ENCODE measurements at regions not wholly inside any gene's neighbourhood (a gene's known extent, or its start where the extent isn't known, plus 50 kb on each side); places are given as distances from the start of the nearest gene placed in this dataset.

DNA sequence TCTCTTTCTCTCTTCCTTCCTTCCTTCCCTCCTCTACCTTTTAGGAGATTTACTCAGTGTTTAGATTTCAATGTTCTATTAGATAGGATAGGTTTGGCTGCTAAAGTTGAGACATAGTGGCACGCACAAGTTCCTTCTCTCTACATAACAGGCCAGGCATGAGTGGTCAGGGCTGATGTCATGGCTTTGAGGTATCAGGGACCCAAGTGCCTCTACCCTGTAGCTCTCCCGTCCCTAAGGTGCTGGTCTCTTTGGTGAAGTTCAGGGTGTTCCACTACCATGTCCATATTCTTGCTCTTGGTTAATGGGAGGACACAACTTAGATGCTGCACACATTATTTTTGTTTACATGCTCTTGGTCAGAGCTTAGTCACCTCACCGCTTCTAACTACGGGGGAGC lies 245.3 kb downstream of the QKI start:
- Histone ChIP-seq H2AFZ (ENCODE audit: low read length) (no peak overlapping the region), H3K79me2 (ENCODE audit: insufficient read depth, low read length) (no peaks in the 10 kb centered on the region), H3K4me1 (ENCODE audit: insufficient read depth, low read length, poor library complexity, severe bottlenecking) (no peaks in the 10 kb centered on the region), H4K20me1 (ENCODE audit: insufficient read depth, low read length, poor library complexity, severe bottlenecking) (no peaks in the 10 kb centered on the region), H3K9ac (ENCODE audit: low read depth, low read length, poor library complexity, severe bottlenecking) (no peak overlapping the region), H3K4me2 (ENCODE audit: low read depth, low read length, poor library complexity, severe bottlenecking) (no peak overlapping the region), H3K27me3 (ENCODE audit: insufficient read depth, low read length, poor library complexity, severe bottlenecking) (no peaks in the 10 kb centered on the region), H3K9me3 (ENCODE audit: insufficient read depth, low read depth, low read length) (peaks cover 3% of the 10 kb centered on the region; the same call in 1 of the 2 replicates), H3K9me2 (replicated peaks; ENCODE audit: low read depth, low read length) (no peaks in the 10 kb centered on the region), H3K4me3 (ENCODE audit: low read length, poor library complexity, severe bottlenecking) (no peak overlapping the region), H3K36me3 (ENCODE audit: insufficient read depth, low read length) (no peaks in the 10 kb centered on the region), H3F3A (ENCODE audit: low read depth) (no peaks in the 10 kb centered on the region)
- TF ChIP-seq, protein P1, sequence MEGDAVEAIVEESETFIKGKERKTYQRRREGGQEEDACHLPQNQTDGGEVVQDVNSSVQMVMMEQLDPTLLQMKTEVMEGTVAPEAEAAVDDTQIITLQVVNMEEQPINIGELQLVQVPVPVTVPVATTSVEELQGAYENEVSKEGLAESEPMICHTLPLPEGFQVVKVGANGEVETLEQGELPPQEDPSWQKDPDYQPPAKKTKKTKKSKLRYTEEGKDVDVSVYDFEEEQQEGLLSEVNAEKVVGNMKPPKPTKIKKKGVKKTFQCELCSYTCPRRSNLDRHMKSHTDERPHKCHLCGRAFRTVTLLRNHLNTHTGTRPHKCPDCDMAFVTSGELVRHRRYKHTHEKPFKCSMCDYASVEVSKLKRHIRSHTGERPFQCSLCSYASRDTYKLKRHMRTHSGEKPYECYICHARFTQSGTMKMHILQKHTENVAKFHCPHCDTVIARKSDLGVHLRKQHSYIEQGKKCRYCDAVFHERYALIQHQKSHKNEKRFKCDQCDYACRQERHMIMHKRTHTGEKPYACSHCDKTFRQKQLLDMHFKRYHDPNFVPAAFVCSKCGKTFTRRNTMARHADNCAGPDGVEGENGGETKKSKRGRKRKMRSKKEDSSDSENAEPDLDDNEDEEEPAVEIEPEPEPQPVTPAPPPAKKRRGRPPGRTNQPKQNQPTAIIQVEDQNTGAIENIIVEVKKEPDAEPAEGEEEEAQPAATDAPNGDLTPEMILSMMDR (conservative IDR thresholded peaks at IDR 0.05; ENCODE audit: low read length), result no peak
- no peak for TF ChIP-seq EZH2phosphoT487 (IDR thresholded peaks at IDR 0.05; ENCODE audit: borderline replicate concordance)

DNA sequence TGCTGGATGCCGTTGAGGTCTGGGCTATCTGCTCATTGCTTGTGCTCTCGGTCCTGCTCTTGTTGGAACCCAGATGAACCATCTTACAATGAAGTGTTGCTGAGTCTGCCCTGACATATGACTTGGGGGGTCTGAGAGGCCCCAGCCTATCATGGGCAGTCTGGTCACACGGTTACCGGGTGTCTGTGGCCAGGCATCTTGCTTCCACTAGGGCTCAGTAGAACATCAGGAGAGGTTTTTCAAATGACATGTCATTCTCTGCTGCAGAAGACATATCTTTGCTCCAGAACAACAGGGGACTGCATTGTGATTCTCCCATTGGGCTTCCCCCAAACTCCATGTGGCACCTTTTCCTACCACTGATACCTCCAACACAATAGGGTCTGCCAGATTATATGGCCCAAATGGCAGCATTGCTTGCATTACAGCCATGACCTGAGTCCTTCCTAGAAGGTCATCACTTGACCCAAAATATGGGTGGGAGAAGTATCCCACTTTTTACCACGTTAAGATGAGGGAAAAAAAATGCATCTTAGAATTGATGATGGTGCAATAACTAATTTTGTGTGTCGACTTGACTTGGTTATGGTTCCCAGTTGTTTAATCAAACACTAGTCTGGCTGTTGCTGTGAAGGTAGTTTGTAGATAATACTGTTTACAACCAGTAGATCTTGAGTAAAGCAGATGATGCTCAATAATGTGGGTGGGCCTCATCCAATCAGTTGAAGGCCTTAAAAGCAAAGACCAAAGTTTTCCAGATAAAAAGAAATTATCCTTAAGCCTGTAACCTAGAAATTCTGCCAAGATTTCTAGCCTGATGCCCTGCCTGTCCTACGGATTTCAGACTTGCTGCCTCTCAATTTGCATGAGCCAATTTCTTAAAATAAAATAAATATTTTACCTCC lies 241.0 kb downstream of the QKI start:
- Histone ChIP-seq H3K4me1 (ENCODE audit: insufficient read depth, low read length, poor library complexity, severe bottlenecking) (no peaks in the 10 kb centered on the region), H3K9ac (ENCODE audit: low read depth, low read length, poor library complexity, severe bottlenecking) (no peak overlapping the region), H3K4me3 (ENCODE audit: low read length, poor library complexity, severe bottlenecking) (no peak overlapping the region), H3K36me3 (ENCODE audit: insufficient read depth, low read length) (no peaks in the 10 kb centered on the region), H3K79me2 (ENCODE audit: insufficient read depth, low read length) (no peaks in the 10 kb centered on the region), H4K20me1 (ENCODE audit: insufficient read depth, low read length, poor library complexity, severe bottlenecking) (no peaks in the 10 kb centered on the region), H3K9me3 (ENCODE audit: insufficient read depth, low read depth, low read length) (no peaks in the 10 kb centered on the region; the same call in 1 of the 2 replicates), H2AFZ (ENCODE audit: low read length) (no peak overlapping the region), H3K9me2 (replicated peaks; ENCODE audit: low read depth, low read length) (no peaks in the 10 kb centered on the region), H3K27me3 (ENCODE audit: insufficient read depth, low read length, poor library complexity, severe bottlenecking) (no peaks in the 10 kb centered on the region), H3F3A (ENCODE audit: low read depth) (no peaks in the 10 kb centered on the region), H3K4me2 (ENCODE audit: low read depth, low read length, poor library complexity, severe bottlenecking) (no peak overlapping the region)
- TF ChIP-seq, protein P1 (conservative IDR thresholded peaks at IDR 0.05; ENCODE audit: low read length), result no peak
- TF ChIP-seq EZH2phosphoT487 (IDR thresholded peaks at IDR 0.05; ENCODE audit: borderline replicate concordance), result no peak

DNA sequence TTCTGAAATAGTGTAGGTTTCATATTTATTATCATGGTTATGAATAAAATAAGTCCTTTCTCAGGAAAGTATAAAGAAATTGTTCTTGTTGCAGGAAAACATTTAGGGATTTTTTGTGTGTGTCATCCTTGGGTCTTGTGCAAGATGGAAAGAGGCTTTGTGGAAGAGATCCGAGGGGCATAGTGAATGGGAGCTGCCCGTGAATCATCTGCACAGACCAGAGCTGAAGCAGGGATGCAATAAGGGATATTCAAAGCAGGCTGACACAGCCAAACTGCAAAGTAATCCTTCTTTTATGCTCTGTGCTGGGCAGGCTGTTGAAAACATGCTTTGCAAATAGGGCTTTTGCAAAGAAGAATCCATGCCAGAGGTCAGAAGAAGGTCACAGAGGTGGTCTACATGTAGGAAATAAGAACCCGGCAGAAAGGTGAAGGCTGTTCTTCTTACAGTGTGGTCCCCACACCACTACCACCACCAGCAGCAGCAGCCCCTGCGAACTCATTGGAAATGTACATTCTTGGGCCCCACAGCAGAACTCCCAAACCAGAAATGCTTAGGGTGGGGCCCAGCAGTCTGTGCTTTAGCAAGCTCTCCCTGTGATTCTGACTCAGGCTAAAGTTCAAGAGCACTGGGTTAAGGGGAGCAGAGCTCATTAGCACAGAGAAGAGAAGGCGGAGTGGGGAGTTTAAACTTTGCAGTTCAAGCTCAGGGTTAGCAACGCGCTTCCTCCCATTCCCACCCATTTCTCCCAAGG lies 237.6 kb downstream of the QKI start:
- Histone ChIP-seq H3K4me2 (ENCODE audit: low read depth, low read length, poor library complexity, severe bottlenecking) (no peak overlapping the region), H3K36me3 (ENCODE audit: insufficient read depth, low read length) (no peaks in the 10 kb centered on the region), H3K9ac (ENCODE audit: low read depth, low read length, poor library complexity, severe bottlenecking) (no peak overlapping the region), H3K4me1 (ENCODE audit: insufficient read depth, low read length, poor library complexity, severe bottlenecking) (no peaks in the 10 kb centered on the region), H2AFZ (ENCODE audit: low read length) (no peak overlapping the region), H4K20me1 (ENCODE audit: insufficient read depth, low read length, poor library complexity, severe bottlenecking) (no peaks in the 10 kb centered on the region), H3F3A (ENCODE audit: low read depth) (no peaks in the 10 kb centered on the region), H3K4me3 (ENCODE audit: low read length, poor library complexity, severe bottlenecking) (no peak overlapping the region), H3K9me2 (replicated peaks; ENCODE audit: low read depth, low read length) (no peaks in the 10 kb centered on the region), H3K79me2 (ENCODE audit: insufficient read depth, low read length) (no peaks in the 10 kb centered on the region), H3K9me3 (ENCODE audit: insufficient read depth, low read depth, low read length) (peaks cover 7% of the 10 kb centered on the region; the same call in 1 of the 2 replicates), H3K27me3 (ENCODE audit: insufficient read depth, low read length, poor library complexity, severe bottlenecking) (no peaks in the 10 kb centered on the region)
- TF ChIP-seq EZH2phosphoT487 (IDR thresholded peaks at IDR 0.05; ENCODE audit: borderline replicate concordance), result no peak
- TF ChIP-seq, protein P1 (conservative IDR thresholded peaks at IDR 0.05; ENCODE audit: low read length), result no peak
